Esophagus squamous epithelium (tissue), 4 donors: ENCODE measurements at regions not wholly inside any gene's neighbourhood (a gene's known extent, or its start where the extent isn't known, plus 50 kb on each side); places are given as distances from the start of the nearest gene placed in this dataset.

Experiments
- POLR2A ChIP-seq, 4 donors: fragments of 450-650 bp; IDR thresholded peaks; one replicate each; pipeline ENCODE4 v1.6.1; 2017; ENCODE audit warnings: antibody characterized with exemption in 4 of 4, mild to moderate bottlenecking in 4 of 4, moderate library complexity in 3 of 4
- TF ChIP-seq, protein P1 (sequence below), 6 experiments: fragments of 450-650 bp in 4 of 6; fragments of 200-600 bp in 2 of 6; sonication (generic) in 2 of 6; IDR thresholded peaks; one replicate each; pipeline ENCODE4 v1.5.1; 2016 to 2019; ENCODE audit warnings: antibody characterized with exemption in 6 of 6, mild to moderate bottlenecking in 4 of 6, moderate library complexity in 4 of 6

GRCh38 chr5:18216016-18216415 lies 581.8 kb downstream of the TAF11L14 start:
- no peak for TF ChIP-seq POLR2A (IDR thresholded peaks at IDR 0.05)
- TF ChIP-seq, protein P1, sequence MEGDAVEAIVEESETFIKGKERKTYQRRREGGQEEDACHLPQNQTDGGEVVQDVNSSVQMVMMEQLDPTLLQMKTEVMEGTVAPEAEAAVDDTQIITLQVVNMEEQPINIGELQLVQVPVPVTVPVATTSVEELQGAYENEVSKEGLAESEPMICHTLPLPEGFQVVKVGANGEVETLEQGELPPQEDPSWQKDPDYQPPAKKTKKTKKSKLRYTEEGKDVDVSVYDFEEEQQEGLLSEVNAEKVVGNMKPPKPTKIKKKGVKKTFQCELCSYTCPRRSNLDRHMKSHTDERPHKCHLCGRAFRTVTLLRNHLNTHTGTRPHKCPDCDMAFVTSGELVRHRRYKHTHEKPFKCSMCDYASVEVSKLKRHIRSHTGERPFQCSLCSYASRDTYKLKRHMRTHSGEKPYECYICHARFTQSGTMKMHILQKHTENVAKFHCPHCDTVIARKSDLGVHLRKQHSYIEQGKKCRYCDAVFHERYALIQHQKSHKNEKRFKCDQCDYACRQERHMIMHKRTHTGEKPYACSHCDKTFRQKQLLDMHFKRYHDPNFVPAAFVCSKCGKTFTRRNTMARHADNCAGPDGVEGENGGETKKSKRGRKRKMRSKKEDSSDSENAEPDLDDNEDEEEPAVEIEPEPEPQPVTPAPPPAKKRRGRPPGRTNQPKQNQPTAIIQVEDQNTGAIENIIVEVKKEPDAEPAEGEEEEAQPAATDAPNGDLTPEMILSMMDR (IDR thresholded peaks at IDR 0.05), result no peak
